ENCODE measurements at regions not wholly inside any gene's neighbourhood (a gene's known extent, or its start where the extent isn't known, plus 50 kb on each side); places are given as distances from the start of the nearest gene placed in this dataset.

- H3K9me2 ChIP-seq (replicated peaks; ENCODE audit: low read depth, low read length) = no peaks in the 10 kb centered on the region
- H2AFZ ChIP-seq (ENCODE audit: low read length) = no peak overlapping the region
- H3K27me3 ChIP-seq (ENCODE audit: insufficient read depth, low read length, poor library complexity, severe bottlenecking) = no peaks in the 10 kb centered on the region
- no peaks in the 10 kb centered on the region for H3K36me3 ChIP-seq (ENCODE audit: insufficient read depth, low read length)
- no peaks in the 10 kb centered on the region for H3F3A ChIP-seq (ENCODE audit: low read depth)
- H3K4me1 ChIP-seq (ENCODE audit: insufficient read depth, low read length, poor library complexity, severe bottlenecking) = no peaks in the 10 kb centered on the region
- TF ChIP-seq EZH2phosphoT487 (IDR thresholded peaks at IDR 0.05; ENCODE audit: borderline replicate concordance) (no peak), CTCF (conservative IDR thresholded peaks at IDR 0.05; ENCODE audit: low read length) (no peak)
- no peaks in the 10 kb centered on the region for H3K79me2 ChIP-seq (ENCODE audit: insufficient read depth, low read length)
- H4K20me1 ChIP-seq (ENCODE audit: insufficient read depth, low read length, poor library complexity, severe bottlenecking) = no peaks in the 10 kb centered on the region
- no peak overlapping the region for H3K4me2 ChIP-seq (ENCODE audit: low read depth, low read length, poor library complexity, severe bottlenecking)
- H3K4me3 ChIP-seq (ENCODE audit: low read length, poor library complexity, severe bottlenecking) = no peak overlapping the region
- no peak overlapping the region for H3K9ac ChIP-seq (ENCODE audit: low read depth, low read length, poor library complexity, severe bottlenecking)
- H3K9me3 ChIP-seq (ENCODE audit: insufficient read depth, low read depth, low read length) = no peaks in the 10 kb centered on the region
Observed at GRCh38 chr5:174246743-174247142, 201.2 kb downstream of the NSG2 start.

- Histone ChIP-seq H3K36me3 (ENCODE audit: insufficient read depth, low read length) (no peaks in the 10 kb centered on the region), H3K9me3 (ENCODE audit: insufficient read depth, low read depth, low read length) (no peaks in the 10 kb centered on the region), H3K9ac (ENCODE audit: low read depth, low read length, poor library complexity, severe bottlenecking) (no peak overlapping the region), H2AFZ (ENCODE audit: low read length) (no peak overlapping the region), H3F3A (ENCODE audit: low read depth) (no peaks in the 10 kb centered on the region), H3K4me3 (ENCODE audit: low read length, poor library complexity, severe bottlenecking) (no peak overlapping the region), H3K9me2 (replicated peaks; ENCODE audit: low read depth, low read length) (no peaks in the 10 kb centered on the region), H3K4me1 (ENCODE audit: insufficient read depth, low read length, poor library complexity, severe bottlenecking) (no peaks in the 10 kb centered on the region), H4K20me1 (ENCODE audit: insufficient read depth, low read length, poor library complexity, severe bottlenecking) (no peaks in the 10 kb centered on the region), H3K4me2 (ENCODE audit: low read depth, low read length, poor library complexity, severe bottlenecking) (no peak overlapping the region), H3K27me3 (ENCODE audit: insufficient read depth, low read length, poor library complexity, severe bottlenecking) (no peaks in the 10 kb centered on the region), H3K79me2 (ENCODE audit: insufficient read depth, low read length) (no peaks in the 10 kb centered on the region)
- TF ChIP-seq EZH2phosphoT487 (IDR thresholded peaks at IDR 0.05; ENCODE audit: borderline replicate concordance) = no peak
- no peak for TF ChIP-seq CTCF (conservative IDR thresholded peaks at IDR 0.05; ENCODE audit: low read length)
Observed at GRCh38 chr5:174247301-174247700, 201.8 kb downstream of the NSG2 start.

- no peaks in the 10 kb centered on the region for H3K27me3 ChIP-seq (ENCODE audit: insufficient read depth, low read length, poor library complexity, severe bottlenecking)
Observed at GRCh38 chr5:174251305-174252000, 205.9 kb downstream of the NSG2 start.

More at GRCh38 chr5:174251305-174252000, 205.9 kb downstream of the NSG2 start:
- TF ChIP-seq EZH2phosphoT487 (IDR thresholded peaks at IDR 0.05; ENCODE audit: borderline replicate concordance) (no peak), CTCF (conservative IDR thresholded peaks at IDR 0.05; ENCODE audit: low read length) (no peak)
- H4K20me1 ChIP-seq (ENCODE audit: insufficient read depth, low read length, poor library complexity, severe bottlenecking) = no peaks in the 10 kb centered on the region
- no peak overlapping the region for H3K9ac ChIP-seq (ENCODE audit: low read depth, low read length, poor library complexity, severe bottlenecking)
- H3K9me3 ChIP-seq (ENCODE audit: insufficient read depth, low read depth, low read length) = no peaks in the 10 kb centered on the region
- no peaks in the 10 kb centered on the region for H3K79me2 ChIP-seq (ENCODE audit: insufficient read depth, low read length)
- no peaks in the 10 kb centered on the region for H3F3A ChIP-seq (ENCODE audit: low read depth)
- no peaks in the 10 kb centered on the region for H3K4me1 ChIP-seq (ENCODE audit: insufficient read depth, low read length, poor library complexity, severe bottlenecking)
- H3K4me3 ChIP-seq (ENCODE audit: low read length, poor library complexity, severe bottlenecking) = no peak overlapping the region
- no peak overlapping the region for H3K4me2 ChIP-seq (ENCODE audit: low read depth, low read length, poor library complexity, severe bottlenecking)
- no peaks in the 10 kb centered on the region for H3K9me2 ChIP-seq (replicated peaks; ENCODE audit: low read depth, low read length)
- H2AFZ ChIP-seq (ENCODE audit: low read length) = no peak overlapping the region
- H3K36me3 ChIP-seq (ENCODE audit: insufficient read depth, low read length) = no peaks in the 10 kb centered on the region

Measured in Loucy (cell line).